NCI-H187 treated with DMSO at 0.1 percent for 48 hours (cell line): ENCODE measurements at regions not wholly inside any gene's neighbourhood (a gene's known extent, or its start where the extent isn't known, plus 50 kb on each side); places are given as distances from the start of the nearest gene placed in this dataset.

Experiments used
- DNase-seq: peaks from one replicate; lab custom pipeline; 2025; lab: John Stamatoyannopoulos, UW

DNA sequence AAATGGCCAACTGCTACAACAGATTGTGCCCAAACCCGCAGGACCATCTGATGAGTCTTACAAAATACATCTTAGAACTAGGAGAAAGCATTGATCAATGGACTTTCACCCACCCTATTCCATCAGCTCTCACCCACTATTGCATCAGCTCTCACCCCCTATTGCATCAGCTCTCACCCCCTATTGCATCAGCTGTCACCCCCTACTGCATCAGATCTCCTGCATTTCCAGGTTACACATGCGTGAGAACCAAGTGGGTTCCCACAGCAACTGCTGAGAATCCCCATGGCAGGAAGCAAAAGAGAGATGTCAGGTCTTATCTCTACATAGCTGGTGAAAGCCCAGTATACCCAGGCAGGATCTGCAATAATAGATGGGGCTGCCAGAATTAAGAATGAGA is 533.5 kb downstream of the LTN1 start:
- no peak for DNase-seq

DNA sequence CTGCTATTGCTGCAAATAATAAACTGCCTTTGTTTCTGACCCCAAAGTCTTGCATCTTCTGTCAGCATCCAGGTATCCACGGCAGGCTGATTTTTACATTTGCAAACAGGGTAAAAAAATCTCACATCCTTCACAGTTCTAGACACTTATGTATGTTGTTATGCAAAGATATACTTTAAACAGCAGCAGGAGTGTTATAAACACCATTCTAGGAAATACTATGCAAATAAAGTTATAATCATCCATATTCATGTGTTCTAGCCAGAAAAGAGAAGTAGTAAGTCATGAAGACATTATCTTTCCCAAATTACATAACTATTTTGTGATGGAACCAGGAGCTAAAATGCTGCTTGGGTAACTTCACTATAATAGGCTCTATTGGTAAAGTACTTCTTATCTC is 534.2 kb downstream of the LTN1 start:
- no peak for DNase-seq

DNA sequence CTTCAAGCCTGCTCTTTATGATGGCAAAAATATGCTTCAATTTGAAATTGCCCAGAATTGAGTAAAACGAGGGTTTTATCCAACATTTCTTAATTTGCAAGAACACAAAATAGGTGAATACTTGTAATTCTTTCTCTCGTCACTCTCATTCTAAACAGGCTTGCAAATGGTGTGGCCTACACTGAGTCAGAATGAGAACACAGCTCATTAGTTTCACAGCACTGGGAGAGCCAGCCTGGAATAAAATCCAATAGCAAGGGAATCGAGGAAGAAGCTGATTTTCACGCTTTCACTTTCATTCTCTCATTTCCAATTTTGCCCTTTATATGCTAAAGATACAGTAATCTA is 537.5 kb downstream of the LTN1 start:
- DNase-seq: no peak

DNA sequence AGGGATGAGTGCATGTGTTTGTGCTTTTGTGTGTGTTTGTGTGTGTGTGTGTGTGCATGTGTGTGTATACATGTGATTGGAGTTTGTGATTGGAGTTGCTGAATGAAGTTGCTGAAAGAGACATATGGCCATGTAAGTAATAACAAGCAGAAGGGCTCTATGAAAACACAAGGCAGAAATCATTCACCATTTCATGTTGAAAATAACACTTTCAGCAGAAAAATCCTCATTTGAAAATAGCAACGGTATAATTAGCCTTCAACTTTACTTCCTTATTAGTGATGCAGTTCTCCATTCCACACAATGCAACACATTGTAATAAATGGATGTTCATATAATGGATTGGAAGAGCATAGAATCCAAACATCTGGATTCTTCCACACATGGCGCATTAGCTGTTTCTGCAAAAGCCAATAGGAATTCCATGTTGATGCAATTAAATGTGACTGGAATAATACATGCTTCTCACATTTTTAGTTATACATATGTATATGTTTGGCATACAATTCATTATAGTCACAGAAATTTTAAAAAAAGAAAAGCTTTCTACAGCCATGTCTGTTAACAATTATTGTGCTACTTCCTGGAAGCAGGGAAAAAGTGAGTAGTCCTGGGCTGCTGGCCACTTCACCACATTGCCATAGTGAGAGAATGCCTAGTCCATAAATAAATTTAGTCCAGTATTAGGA is 538.0 kb downstream of the LTN1 start:
- no peak for DNase-seq

DNA sequence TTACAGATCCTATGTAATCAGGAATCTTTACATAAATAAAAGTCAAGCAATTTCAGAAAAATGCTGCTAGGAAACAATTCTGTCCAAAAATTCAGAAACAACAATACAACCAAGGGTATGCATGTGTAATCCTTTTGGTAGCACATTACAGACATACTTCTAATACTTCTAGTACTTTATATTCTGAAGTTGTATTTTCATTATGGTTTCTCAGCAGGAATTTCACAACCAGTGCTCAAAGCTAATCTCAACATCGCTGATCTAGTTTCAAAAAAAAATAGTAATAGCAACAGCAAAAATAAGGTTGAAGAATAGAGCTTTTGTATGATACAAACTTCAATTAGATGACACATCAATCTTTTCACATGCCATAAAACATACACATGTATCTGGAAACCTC is 545.2 kb downstream of the LTN1 start:
- no peak for DNase-seq

DNA sequence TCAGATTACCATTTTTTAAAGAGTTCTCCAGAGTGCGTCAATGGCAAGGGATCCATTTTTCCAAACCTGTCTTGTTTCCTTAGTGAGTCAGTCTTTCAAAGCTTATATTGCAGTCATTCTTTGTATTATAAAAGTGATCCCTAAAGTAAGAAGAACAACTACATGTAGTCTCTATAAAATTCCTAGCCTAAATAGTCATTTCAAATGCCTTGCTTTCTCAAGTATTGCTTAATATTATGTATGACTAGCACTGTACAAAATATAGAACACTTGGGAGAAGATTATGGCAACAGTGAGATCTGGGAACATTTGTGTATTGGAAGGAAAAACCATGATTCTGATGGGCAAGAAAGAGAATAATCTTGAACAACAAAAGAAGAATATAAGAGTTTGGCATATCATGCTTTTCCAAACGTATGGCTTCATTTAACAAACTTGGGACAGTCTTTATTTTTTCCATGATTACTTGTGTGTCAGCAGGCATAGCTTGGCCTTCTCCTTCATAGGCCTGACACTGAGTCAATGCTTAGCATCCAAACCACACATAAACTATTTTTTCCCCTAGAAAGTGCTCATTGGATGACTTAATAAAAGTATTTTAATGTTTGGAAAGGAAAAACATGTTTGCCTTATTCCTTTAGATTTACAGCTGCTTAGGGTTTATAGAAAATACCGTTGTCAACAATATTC is 547.4 kb downstream of the LTN1 start:
- no peak for DNase-seq

DNA sequence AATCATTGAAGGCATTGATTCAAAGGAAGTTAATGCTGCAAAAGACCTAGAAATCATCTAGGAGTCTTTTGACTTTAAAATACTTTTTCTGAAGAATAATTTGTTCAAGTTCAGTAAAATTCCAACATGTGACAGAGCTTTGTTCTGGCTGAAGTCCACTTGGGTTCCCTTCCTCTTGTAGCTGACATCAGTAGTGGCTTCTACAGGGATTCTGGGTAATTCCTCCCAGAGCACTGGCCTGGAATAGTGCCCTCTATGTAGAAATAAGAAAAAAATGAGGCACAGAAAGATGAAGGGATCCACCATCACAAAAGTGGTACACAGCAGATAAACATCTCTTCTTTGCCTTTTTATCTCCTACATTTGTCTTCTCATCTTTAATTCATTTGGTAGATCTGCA is 548.1 kb downstream of the LTN1 start:
- DNase-seq: no peak

DNA sequence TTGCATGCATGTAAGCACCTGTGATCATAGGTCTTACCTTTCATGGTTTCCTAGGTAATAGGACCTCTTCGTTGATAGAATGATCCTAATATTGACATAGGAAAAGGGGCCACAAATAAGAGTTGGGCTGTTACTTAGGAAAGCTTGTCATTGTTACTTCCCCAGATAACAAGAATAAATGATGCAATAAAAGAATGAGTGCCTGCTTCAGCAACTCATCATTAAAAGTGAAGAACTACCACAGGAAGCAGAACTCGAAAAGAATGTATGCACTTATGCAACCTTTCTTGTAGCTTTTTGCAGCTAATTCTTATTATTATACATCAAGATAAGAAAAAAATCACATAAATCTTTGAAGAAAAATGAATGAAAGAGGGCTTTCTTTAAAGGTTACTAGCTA is 548.6 kb downstream of the LTN1 start:
- no peak for DNase-seq

DNA sequence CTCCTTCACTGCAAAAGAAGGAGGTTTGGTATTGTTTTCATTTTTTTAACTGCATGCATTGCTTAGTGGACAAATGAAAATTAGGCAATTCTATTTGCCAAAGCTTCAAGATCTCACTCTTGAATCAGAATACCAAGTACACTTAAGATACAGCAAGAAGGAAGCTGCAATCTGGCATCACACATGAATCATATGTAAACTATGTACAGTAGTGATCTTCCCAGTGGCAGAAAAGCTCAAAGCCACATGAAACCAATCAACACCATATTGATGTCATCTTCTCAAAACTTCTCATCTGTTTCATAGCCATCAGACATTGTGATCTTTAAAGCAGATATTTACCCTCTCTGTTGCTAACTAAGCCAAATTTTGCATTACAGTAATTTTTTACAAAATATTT is 550.1 kb downstream of the LTN1 start:
- DNase-seq: no peak

DNA sequence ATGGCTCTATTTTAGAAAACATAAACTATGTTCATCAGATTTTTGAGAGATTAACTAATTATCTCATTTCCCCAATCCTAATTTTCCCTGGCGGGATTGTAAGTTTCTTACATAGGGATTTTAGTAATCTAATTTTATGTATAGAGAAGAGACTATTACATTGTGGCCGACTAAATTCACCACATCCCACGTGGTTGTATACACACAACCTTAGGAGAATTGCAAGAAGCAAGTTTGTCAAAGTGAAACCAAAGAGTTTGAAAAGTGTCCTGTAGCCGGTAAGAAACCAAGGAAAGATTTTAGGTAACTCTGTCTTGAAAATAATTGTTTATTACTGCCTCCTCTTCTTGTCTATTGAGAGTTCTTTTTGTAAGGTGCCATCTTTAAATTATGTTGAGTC is 550.6 kb downstream of the LTN1 start:
- DNase-seq: no peak

DNA sequence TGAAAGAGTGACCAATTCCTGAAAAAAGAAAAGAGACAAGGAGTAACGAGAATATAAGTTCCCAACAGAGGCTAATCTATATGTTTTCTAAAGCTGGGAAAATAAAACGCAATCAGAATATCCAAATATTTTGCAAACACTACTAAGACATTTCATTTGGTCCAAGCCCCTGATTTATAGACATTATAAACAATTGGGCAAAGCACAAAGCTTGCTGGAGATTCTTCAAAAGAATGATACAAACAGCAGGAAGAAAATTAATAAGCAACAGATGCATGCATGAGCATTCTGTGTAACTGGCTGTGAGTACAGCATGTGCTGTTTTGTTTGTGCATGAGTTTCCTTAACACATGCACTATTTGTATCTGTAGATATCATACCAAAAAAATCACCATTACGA is 552.9 kb downstream of the LTN1 start:
- DNase-seq: no peak

DNA sequence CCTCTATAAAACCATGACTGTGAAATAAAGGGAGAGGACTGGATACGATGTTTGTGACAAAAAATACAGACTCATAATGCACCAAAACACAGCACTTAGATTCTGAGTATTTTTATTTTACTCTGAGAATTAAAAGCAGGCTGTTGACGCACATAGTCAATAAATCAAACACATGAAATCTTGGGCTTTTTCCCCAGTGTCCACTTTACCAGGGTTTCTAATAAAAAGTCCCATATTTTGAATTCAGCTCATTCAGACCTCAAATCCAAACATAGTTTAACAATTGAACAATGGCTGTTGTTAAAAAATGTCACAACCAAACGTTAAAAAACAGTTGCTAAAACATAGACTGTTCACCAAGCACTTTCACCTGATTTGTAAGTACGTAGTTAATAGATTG is 553.4 kb downstream of the LTN1 start:
- no peak for DNase-seq

DNA sequence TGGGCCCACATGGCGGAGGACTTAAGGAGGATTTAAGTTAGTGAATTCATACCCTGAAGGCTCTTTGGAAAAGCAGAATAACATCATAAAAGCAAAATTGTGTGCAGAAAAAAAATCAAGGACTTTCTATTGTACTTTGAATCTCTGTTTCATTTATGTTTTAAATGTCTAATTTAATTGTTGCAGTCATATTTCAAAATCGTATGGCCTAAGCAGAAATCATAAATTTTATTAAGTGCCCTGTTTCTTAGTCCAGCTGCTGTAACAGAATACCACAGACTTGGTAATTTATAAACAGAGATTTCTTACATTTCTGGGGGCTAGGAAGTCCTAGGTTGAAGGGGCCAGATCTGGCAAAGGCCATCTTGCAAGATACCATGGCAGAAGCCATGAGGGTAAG is 555.6 kb downstream of the LTN1 start:
- no peak for DNase-seq

DNA sequence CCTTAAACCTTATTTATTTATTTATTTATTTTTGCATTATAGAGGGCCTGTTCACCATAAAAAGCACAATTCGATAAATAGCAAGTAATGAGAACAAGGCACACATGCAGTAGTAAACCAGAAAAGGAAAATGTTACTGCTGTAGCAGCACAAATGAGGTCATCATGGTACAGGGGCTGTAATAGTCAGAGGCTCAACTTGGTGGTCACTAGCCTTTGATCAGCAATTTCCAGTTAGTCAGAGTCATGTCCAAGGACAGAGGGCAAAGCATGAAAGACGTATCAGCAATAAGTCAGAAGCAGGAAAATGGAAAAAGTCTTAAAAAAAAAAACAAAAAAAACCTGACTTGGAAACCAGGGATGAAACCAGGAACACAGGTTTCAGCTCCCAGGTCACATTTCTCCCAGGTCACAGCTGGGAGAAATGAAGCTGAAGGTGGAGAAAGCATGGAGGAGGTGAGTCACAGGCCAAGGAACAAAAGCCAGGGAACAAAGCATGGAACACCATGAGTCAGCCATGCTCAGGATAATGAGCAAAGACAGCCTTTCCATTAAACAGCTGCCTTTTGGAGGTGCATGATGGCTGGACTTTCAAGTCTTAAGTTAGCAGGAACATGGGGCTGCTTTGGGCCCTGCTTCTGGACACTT is 556.3 kb downstream of the LTN1 start:
- no peak for DNase-seq

DNA sequence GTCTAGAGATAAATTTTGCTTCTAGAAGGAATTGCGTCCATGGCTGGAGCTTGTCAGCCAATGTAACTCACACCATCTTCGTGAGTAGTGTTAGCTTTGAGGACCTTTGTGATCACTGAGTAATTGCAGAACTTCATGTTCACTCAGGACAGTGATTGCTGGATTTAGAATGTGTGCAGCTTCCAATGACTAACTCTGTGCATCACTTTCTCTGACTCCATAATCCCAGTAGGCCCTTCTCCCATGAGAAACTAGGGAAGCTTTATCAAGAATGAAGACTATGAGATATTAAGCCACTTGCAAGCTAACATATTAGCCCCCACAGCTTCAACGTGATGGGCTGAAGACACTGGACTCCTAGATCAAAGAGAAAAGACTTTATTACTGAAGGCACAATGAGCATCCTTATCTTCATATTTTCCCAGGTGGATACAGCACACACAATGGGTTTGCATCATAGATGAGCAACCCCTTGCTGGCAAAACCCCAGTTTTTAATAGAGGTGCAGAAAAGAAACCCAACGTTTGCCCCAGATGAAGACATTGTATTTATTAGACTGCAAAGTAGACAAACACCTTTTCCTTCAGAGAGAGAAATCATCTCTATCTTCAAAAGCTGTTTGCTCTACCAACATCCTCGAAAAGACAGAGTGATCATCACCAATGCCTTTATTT is 561.0 kb downstream of the LTN1 start:
- no peak for DNase-seq

DNA sequence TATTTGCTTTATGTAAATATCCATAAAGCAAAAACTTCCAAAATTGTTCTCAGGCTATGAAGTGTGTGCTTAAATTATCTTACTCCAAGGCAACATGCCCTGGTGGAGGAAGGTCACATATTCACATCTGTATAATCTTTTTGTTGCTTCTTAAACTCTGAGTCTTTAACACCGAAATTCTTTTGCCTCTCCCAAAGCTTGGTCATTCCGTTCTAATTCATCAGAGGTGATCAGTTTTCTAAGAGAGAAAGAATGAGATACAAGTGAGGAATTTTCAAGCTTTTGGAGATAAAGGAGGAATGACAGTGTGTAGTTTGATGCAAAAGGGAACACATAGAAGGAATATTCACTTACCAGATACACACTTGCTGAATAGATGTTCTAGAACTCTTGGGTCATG is 561.7 kb downstream of the LTN1 start:
- no peak for DNase-seq

DNA sequence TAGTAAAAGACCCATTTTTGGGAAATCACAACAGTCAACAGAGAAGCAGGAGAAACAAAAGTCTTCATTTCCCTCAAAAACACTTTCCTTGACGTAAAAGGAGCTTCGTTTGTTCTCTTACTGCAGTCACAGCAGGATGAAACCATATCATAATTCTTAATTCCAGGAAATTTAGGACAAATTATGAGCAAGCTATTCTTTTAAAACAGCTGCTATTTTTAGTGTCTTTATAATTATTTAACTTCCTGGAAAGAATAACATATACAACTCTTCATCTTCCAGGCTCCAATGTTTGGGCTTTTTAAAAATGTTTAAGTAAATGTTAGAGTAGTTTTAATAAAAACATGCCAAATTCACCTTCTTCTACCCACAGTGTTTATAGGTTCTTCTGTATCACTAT is 563.5 kb downstream of the LTN1 start:
- DNase-seq: no peak

DNA sequence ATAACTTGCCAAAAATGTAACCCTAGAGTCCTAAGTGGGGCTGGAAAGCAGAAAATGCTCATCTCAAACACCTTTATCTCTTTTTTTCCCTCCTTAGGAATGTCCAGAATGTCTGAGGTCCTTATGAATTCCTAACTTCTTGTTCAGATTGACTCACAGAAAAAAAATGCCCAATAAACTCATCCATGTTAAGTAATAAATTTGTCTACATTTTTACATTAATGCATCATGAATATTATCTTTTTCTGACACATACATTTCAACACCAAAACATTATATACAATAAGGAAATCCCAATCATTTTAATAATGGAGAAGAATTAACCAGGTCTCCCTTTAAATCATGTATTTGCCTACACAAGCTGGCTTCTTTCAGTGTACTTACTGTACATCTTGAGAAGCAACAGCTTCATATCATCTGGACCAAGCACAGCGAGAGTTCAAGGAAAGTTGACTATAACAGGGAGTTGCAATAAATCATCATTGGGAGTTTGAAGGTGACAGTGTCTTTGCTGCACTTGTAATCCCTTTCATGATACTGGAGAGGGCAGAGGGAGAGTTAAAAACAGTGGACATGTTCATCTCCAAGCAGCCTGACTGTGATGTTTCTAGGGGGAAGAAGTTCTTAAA is 565.2 kb downstream of the LTN1 start:
- no peak for DNase-seq

DNA sequence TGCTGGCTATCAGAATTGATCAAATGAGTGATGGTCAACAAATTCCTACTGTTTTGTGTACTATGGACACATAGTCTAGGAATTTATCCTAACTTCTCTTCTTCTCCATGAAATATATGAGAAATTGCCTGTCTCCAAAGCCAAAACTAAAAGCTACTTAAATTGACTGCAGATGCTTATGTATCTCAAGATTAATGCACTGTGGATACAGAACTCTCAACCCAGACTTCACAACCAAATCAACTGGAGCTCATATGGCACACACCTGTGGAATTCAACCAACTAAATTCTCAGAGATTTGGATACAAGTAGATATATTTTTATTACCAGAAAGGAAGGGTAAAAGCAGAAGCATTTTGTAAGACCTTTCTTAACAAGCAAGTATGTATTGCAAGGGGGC is 566.1 kb downstream of the LTN1 start:
- no peak for DNase-seq

DNA sequence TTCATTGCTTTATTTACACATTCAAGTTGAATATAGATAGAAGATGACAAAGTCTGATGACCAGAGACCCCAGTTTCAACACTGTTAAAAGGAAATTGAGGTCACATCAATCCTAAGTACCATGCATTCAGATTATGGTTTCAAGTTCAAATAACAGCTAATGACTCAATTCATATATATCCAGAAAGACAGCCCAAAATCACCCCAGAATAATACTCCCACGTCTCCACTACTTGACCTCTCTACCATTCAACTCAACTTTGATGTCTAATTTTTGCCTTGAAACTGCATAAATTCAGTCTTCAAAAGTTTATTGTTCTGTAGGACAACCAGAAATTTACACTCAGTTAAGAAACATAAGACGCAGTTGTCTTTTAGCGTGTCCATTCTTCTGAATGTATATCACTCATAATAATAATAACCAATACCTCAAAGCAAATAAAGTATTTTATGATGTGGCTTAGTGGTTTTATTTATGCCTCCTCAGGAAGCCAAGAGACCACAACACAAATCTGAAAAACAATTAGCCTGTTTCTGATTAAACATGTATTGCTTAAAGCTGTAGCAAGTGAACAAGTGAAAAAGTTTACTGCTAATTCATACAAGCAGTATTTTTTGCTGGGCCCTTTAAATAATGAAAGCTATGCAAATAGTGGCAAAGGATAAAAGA is 569.0 kb downstream of the LTN1 start:
- no peak for DNase-seq

DNA sequence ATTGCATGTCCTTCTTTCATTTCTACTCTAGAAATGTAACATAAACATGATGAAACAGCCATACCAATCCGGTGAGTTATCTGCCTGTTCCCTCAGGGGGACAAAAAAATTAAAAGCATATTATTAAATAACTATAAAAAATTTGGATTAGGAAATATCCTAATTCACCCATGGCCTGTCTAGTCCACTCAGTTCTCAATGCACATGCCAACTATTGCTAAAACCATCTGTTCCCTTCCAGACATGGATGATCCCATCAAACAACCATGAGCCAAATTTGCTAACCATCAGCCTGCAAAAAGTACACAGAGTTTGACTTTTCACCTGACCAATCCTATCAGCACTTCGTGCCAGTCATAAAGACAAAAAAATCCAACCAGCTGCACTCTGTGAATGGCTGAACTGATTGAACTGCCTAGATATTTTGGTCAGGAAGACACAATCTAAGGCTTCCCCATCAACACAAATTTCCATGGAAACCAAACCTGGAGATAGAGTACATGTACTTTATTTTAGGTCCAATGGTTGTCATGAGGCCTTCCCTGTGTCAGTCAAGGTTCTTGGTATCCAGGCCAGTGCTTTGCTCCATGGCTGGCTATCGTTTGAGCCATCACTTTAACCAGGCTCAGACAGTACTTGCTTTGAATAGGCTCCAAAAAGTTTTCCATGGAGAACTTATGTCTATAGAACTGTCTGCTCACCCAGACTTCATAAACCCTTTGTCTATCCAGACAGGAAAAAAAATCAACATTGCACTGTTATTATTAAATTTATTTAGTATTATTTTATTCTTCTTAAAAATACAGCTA is 570.8 kb downstream of the LTN1 start:
- no peak for DNase-seq
